Suprapubic skin (tissue), 4 donors: ENCODE measurements at regions not wholly inside any gene's neighbourhood (a gene's known extent, or its start where the extent isn't known, plus 50 kb on each side); places are given as distances from the start of the nearest gene placed in this dataset.

Experiments
- POLR2A ChIP-seq, 2 donors: fragments of 450-650 bp; IDR thresholded peaks; one replicate each; pipeline ENCODE4 v1.6.1; 2017; ENCODE audit warnings: antibody characterized with exemption in 2 of 2, mild to moderate bottlenecking in 2 of 2, moderate library complexity in 2 of 2
- POLR2AphosphoS5 ChIP-seq, 3 donors: sonication (generic); formaldehyde crosslinking; IDR thresholded peaks; one replicate each; pipeline ENCODE4 v1.6.1; 2017; ENCODE audit warnings: antibody characterized with exemption in 3 of 3
- TF ChIP-seq, protein P1 (sequence below), 2 donors: fragments of 200-600 bp in 1 of 2; fragments of 450-650 bp in 1 of 2; sonication (generic) in 1 of 2; IDR thresholded peaks; one replicate each; pipeline ENCODE4 v1.5.1; 2016 to 2019; ENCODE audit warnings: antibody characterized with exemption in 2 of 2, mild to moderate bottlenecking in 1 of 2, moderate library complexity in 1 of 2

DNA sequence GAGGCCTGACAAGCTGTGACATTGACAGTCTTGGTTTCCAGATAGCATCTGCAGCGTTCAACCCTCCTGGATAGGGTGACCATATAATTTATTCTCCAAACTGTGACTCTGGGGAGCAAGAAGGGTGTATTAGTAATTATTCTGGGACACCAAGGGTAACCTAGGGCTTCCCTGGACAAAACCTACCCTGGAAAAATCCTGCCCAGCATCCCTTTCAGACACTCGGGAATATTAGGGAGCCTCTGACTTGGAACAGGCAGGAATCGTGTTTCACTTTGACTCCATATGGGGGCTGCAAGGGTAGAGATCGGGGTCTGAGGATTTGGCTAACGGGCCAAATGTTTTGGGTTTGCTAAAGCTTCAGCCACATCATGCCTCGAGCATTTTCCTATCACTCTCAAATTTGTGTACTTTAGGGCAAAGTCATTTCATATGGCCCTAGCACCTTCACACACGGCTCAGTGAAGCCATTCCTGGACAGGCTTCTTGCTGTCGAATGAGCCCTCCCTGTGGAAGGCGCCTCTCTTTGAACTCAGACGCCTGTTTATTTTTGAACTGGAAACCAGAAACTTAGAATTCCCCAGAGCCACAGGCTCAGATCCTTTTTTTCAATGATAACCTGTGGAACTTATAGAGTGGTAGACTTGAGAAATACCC lies 129.9 kb downstream of the DDX1 start:
- TF ChIP-seq, protein P1, sequence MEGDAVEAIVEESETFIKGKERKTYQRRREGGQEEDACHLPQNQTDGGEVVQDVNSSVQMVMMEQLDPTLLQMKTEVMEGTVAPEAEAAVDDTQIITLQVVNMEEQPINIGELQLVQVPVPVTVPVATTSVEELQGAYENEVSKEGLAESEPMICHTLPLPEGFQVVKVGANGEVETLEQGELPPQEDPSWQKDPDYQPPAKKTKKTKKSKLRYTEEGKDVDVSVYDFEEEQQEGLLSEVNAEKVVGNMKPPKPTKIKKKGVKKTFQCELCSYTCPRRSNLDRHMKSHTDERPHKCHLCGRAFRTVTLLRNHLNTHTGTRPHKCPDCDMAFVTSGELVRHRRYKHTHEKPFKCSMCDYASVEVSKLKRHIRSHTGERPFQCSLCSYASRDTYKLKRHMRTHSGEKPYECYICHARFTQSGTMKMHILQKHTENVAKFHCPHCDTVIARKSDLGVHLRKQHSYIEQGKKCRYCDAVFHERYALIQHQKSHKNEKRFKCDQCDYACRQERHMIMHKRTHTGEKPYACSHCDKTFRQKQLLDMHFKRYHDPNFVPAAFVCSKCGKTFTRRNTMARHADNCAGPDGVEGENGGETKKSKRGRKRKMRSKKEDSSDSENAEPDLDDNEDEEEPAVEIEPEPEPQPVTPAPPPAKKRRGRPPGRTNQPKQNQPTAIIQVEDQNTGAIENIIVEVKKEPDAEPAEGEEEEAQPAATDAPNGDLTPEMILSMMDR (IDR thresholded peaks at IDR 0.05), result no peak
- TF ChIP-seq POLR2A (IDR thresholded peaks at IDR 0.05), result no peak
- no peak for TF ChIP-seq POLR2AphosphoS5 (IDR thresholded peaks at IDR 0.05)
